ENCODE measurements at regions not wholly inside any gene's neighbourhood (a gene's known extent, or its start where the extent isn't known, plus 50 kb on each side); places are given as distances from the start of the nearest gene placed in this dataset.
"Not testable (repeated sequence)": the region's sequence is repeated elsewhere in the genome, so short reads cannot be mapped to it uniquely, and the experiment has no call there.

DNA sequence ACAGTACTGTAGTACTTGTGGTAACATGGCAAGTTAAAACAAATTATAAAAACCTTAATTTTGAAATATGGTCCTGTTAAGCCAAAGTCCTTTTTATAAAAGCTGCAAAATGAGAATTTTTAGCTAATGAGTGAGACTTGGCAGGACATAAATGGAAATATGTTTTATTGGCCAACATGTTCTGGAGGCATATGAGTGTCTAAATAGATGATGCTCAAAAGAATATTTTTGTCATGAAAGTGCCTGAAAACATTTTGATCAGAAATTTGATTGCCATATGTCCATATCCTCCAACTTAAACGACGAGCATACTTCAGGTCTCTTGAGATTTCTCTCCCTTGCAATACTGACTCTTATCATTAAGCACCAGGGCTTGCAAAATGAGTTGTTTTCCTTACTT lies 972.6 kb downstream of the TMTC2 start:
- no peak for DNase-seq (ENCODE audit: low read depth, low spot score)
- H3K4me3 ChIP-seq (ENCODE audit: low read length): no peak overlapping the region

DNA sequence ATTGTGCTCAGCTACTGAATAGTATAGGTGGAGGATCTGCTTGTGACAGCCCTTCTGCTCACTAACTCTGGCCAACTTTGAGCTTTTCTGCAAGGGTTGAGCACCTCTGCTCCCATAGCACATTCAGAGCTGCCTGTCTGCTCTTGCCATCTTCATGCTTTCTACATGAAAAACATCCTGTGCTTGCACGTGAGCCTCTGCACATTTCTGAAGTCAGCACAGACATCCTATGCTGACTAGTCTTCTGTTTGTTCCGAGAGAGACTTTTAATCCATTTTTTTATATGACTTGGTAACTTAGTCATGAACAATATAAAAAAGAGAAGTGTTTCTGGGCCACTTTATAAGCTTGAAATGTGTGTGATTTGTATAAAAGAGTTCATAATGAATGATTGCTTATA lies 969.3 kb downstream of the TMTC2 start:
- no peak for DNase-seq (ENCODE audit: low read depth, low spot score)
- no peak overlapping the region for H3K4me3 ChIP-seq (ENCODE audit: low read length)

DNA sequence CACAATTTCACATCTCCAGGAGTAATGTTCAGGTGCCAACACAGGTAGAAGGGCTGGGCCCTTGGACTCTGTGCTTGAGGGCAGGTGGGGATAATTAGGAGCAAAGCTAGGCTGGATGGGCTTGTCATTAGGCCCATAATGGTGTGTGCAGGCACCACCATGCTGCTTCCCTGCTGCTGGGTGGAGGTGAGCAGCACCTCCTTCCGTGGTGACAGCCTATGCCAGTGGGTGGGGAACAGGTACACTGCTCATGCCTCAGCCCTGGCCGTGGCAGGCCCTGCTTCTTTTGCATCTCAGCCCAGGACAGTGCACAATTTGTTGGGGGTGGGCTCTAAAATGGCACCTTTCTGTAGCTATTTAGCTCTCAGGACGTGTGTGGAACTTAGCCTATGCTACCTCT lies 955.5 kb downstream of the TMTC2 start:
- DNase-seq (ENCODE audit: low read depth, low spot score): no peak
- no peak overlapping the region for H3K4me3 ChIP-seq (ENCODE audit: low read length)

- no peak for DNase-seq (ENCODE audit: low read depth, low spot score)
- H3K4me3 ChIP-seq (ENCODE audit: low read length): no peak overlapping the region
Observed at GRCh38 chr12:83641789-83642188, 955.1 kb downstream of the TMTC2 start.

GRCh38 chr12:83634726-83635267 lies 948.1 kb downstream of the TMTC2 start:
- DNase-seq (ENCODE audit: low read depth, low spot score): no peak

DNA sequence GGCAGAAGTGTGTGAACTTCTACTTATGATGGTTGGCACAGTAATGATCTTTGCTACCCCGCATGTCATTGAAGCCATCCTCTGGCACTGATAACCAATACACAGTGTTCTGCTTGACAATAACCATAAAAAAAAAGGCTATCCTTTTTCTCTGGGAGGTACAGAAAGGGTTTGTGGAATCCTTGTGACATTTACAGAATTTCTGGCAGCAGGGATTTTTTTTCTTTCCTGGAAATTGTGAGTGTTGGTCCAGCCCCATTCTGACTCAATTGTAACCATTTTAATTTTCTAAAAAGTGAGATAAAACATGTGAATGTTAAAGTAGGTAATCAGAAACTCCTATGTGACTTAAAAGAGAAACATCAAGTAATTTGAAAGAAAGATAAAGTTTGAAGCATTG lies 943.8 kb downstream of the TMTC2 start:
- no peak overlapping the region for H3K4me3 ChIP-seq (ENCODE audit: low read length)
- DNase-seq (ENCODE audit: low read depth, low spot score): no peak

More at GRCh38 chr12:83634726-83635267, 948.1 kb downstream of the TMTC2 start:
- H3K4me3 ChIP-seq (ENCODE audit: low read length): no peak overlapping the region

DNA sequence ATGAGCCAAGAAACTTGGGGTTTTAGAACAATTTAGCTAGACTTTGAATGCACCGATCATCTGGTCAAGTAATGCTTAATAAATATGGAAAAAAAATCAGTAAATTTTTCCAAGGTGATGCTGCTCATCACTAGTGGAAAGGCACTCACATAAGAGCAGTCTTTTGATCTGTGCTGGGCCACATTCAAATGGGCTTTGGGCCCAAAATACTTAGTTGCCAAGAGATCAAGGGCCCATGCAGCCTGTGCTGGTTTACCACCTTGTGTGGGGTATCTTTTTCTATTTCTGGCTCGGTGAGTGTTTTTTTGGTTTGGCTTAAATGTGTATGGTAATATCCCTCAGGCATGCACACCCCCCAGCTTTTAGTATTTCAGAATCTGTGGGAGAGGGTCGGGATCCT lies 943.2 kb downstream of the TMTC2 start:
- no peak for DNase-seq (ENCODE audit: low read depth, low spot score)
- H3K4me3 ChIP-seq (ENCODE audit: low read length): no peak overlapping the region

- H3K4me3 ChIP-seq (ENCODE audit: low read length): no peak overlapping the region
- DNase-seq (ENCODE audit: low read depth, low spot score): no peak
Observed at GRCh38 chr12:83622205-83622604, 935.5 kb downstream of the TMTC2 start.

GRCh38 chr12:83619973-83620372 lies 933.3 kb downstream of the TMTC2 start:
- DNase-seq (ENCODE audit: low read depth, low spot score): no peak
- H3K4me3 ChIP-seq (ENCODE audit: low read length): no peak overlapping the region

DNA sequence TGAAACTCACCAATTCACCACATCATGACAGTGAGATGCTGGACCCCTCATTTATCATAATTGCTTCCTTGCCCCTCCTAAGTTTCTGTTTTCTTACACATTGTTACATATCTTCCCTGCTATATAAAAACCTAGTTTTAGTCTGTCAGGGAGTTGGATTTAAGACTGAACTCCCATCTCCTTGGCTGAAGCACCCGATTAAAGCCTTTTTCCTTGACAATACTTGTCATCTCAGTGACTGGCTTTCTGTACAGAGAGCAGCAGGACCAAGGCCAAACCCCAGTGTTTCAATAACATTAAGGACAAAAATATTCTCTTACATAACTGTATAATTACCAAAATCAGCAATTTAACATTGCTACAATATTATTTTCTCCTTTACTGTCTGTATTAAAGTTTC lies 928.4 kb downstream of the TMTC2 start:
- no peak for DNase-seq (ENCODE audit: low read depth, low spot score)
- no peak overlapping the region for H3K4me3 ChIP-seq (ENCODE audit: low read length)

GRCh38 chr12:83613586-83614110 lies 926.9 kb downstream of the TMTC2 start:
- DNase-seq (ENCODE audit: low read depth, low spot score): no peak
- no peak overlapping the region for H3K4me3 ChIP-seq (ENCODE audit: low read length)

GRCh38 chr12:83603106-83603505 lies 916.4 kb downstream of the TMTC2 start:
- H3K4me3 ChIP-seq (ENCODE audit: low read length): no peak overlapping the region
- no peak for DNase-seq (ENCODE audit: low read depth, low spot score)

GRCh38 chr12:83575326-83575725 lies 888.6 kb downstream of the TMTC2 start:
- no peak overlapping the region for H3K4me3 ChIP-seq (ENCODE audit: low read length)
- no peak for DNase-seq (ENCODE audit: low read depth, low spot score)

- no peak for DNase-seq (ENCODE audit: low read depth, low spot score)
Observed at GRCh38 chr12:83574142-83574541, 887.4 kb downstream of the TMTC2 start.

DNA sequence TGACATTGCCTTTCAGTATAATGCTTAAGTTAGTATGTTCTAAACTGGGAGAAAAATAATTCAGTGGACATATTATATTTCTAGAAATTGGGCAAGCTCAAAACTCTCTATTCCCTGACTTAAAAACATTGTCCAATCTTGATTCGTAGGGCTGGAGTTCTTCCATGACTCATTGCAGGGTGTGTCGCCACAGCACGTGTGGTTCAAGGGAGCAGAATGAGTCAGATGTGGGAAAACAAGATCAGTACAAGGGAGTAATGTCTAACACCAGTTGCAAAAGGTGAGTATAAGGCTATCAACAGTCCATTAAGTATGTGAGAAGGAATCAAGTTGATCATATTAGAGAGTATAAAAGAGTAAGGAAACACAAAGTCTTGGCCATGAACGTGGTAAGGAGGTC lies 887.0 kb downstream of the TMTC2 start:
- H3K4me3 ChIP-seq (ENCODE audit: low read length): no peak overlapping the region
- no peak for DNase-seq (ENCODE audit: low read depth, low spot score)

More at GRCh38 chr12:83574142-83574541, 887.4 kb downstream of the TMTC2 start:
- no peak overlapping the region for H3K4me3 ChIP-seq (ENCODE audit: low read length)

- H3K4me3 ChIP-seq (ENCODE audit: low read length): no peak overlapping the region
- DNase-seq (ENCODE audit: low read depth, low spot score): no peak
Observed at GRCh38 chr12:83559650-83560049, 872.9 kb downstream of the TMTC2 start.

DNA sequence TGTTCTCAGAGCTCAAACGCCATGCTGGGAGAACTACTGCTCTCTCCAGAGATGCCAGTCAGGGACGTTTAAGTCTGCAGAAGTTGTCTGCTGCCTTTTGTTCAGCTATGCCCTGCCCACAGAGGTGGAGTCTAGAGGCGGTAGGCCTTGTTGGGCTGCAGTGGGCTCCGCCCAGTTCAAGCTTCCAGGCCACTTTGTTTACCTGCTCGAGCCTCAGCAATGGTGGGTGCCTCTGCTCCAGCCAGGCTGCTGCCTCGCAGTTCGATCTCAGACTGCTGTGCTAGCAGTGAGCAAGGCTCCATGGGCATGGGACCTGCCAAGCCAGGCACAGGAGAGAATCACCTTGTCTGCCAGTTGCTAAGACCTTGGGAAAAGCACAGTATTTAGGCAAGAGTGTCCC lies 869.3 kb downstream of the TMTC2 start:
- H3K4me3 ChIP-seq (ENCODE audit: low read length); DNase-seq (ENCODE audit: low read depth, low spot score): not testable (repeated sequence)

- DNase-seq (ENCODE audit: low read depth, low spot score): no peak
- H3K4me3 ChIP-seq (ENCODE audit: low read length): no peak overlapping the region
Observed at GRCh38 chr12:83541446-83541845, 854.7 kb downstream of the TMTC2 start.

DNA sequence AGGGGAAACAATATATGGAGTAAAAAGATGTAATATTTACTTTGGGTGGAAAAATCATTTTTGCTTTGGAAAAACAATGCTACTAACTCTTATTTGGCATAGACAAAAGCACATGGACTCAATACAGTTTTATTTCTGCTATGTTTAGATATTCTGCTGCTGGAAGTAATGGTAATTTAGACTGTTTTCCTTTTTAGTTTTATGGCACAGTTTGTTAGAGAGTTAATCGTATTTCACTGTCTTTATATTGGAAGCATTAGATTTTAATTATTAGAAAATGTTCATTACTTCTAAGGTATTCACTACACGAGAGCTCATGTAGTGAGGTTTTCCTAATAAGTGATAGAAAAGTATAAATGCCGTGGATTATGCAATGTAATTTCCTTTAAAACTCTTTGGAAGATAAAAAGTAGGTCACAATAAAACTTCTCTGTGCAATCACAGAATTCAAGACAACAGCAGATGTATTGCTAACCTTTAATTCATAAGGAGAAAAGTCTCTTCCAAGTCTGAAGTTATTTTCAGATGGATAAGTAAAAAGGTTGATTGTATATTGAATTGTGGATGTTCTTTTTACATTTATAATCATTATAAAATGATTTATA lies 851.8 kb downstream of the TMTC2 start:
- no peak overlapping the region for H3K4me3 ChIP-seq (ENCODE audit: low read length)
- DNase-seq (ENCODE audit: low read depth, low spot score): no peak

GRCh38 chr12:83537428-83538053 lies 850.8 kb downstream of the TMTC2 start:
- DNase-seq (ENCODE audit: low read depth, low spot score): no peak
- no peak overlapping the region for H3K4me3 ChIP-seq (ENCODE audit: low read length)

GRCh38 chr12:83536496-83536895 lies 849.8 kb downstream of the TMTC2 start:
- DNase-seq (ENCODE audit: low read depth, low spot score): no peak
- no peak overlapping the region for H3K4me3 ChIP-seq (ENCODE audit: low read length)
